Endodermal cell (in vitro differentiated cells): ENCODE measurements at regions not wholly inside any gene's neighbourhood (a gene's known extent, or its start where the extent isn't known, plus 50 kb on each side); places are given as distances from the start of the nearest gene placed in this dataset.

Source experiments
- DNase-seq: peaks from one replicate; pipeline ENCODE4 v3.0.0-alpha.2; 2017
- H3K27ac ChIP-seq: 2 replicates; pipeline ENCODE4 v1.5.1; 2013; ENCODE audit warnings: mild to moderate bottlenecking, low read depth, low read length, moderate library complexity
- H3K27me3 ChIP-seq: 2 replicates; pipeline ENCODE4 v1.6.1; 2013; ENCODE audit warnings: mild to moderate bottlenecking, low read length, moderate library complexity; ENCODE audit not compliant: insufficient read depth, control insufficient read depth, poor library complexity, severe bottlenecking
- H3K36me3 ChIP-seq: 2 replicates; pipeline ENCODE4 v1.7.0; 2013; ENCODE audit warnings: mild to moderate bottlenecking, low read length, moderate library complexity; ENCODE audit not compliant: control insufficient read depth, insufficient read depth
- H3K4me1 ChIP-seq: one replicate; pipeline ENCODE4 v1.7.0; 2013; ENCODE audit warnings: low read length; ENCODE audit not compliant: control insufficient read depth, insufficient read depth
- H3K4me3 ChIP-seq: 2 replicates; pipeline ENCODE4 v1.5.1; 2013; ENCODE audit warnings: mild to moderate bottlenecking, low read length, moderate library complexity
- H3K9ac ChIP-seq: 2 replicates; pipeline ENCODE4 v1.6.1; 2013; ENCODE audit warnings: mild to moderate bottlenecking, low read length, moderate library complexity; ENCODE audit not compliant: poor library complexity, severe bottlenecking; ENCODE audit errors: extremely low read depth
- H3K9me3 ChIP-seq: 2 replicates; pipeline ENCODE4 v1.6.1; 2013; ENCODE audit warnings: mild to moderate bottlenecking, low read length, moderate library complexity; ENCODE audit not compliant: control insufficient read depth
- H3K27ac Mint-ChIP-seq: 2 replicates; pipeline ENCODE4 v1.8.0; 2020; ENCODE audit warnings: mixed read lengths
- H3K27me3 Mint-ChIP-seq: 2 replicates; pipeline ENCODE4 v1.8.0; 2021; ENCODE audit warnings: mild to moderate bottlenecking, mixed read lengths; ENCODE audit not compliant: insufficient read depth
- H3K36me3 Mint-ChIP-seq: 2 replicates; pipeline ENCODE4 v1.8.0; 2020; ENCODE audit warnings: low read depth, mixed read lengths
- H3K4me1 Mint-ChIP-seq: 2 replicates; pipeline ENCODE4 v1.8.0; 2020; ENCODE audit warnings: mixed read lengths
- H3K4me3 Mint-ChIP-seq: 2 replicates; pipeline ENCODE4 v1.8.0; 2020; ENCODE audit warnings: mild to moderate bottlenecking, moderate library complexity, mixed read lengths
- H3K9me3 Mint-ChIP-seq: 2 replicates; pipeline ENCODE4 v1.8.0; 2020; ENCODE audit warnings: mild to moderate bottlenecking, mixed read lengths
- WGBS, 2 experiments: methylation state at CpG; one replicate each; pipeline versions ENCODE4 v1.1.5 to v1.1.7; 2013; ENCODE audit warnings: missing lambda C conversion rate in 2 of 2, mixed read lengths in 1 of 2; ENCODE audit not compliant: insufficient coverage in 1 of 2, insufficient read length in 1 of 2; 5-methylcytosine and 5-hydroxymethylcytosine counted together
- TF ChIP-seq, protein P1 (sequence below): fragments of 200-600 bp; sonication (generic); conservative IDR thresholded peaks from 2 replicates; pipeline ENCODE4 v1.5.0; 2021; ENCODE audit warnings: antibody characterized with exemption, mild to moderate bottlenecking

DNA sequence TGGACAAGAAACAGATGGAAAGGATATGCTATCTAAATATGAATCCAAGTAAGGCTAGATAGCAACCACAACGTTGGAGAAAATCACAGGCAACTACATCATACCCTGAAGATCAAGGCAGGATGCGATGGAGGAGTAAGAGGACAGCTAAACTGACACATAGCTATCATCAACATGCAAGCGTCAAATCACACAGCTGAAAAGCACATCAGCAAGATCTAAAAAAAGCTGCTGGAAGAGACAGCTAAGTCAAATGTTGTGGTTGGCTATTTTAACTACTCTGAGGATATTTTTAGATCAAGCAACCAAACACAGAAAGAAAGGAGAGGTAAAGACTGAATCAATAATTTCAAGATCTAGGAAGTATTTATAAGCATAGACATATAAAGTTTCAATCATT, 466.9 kb downstream of the BRD1 start:
- no peaks in the 10 kb centered on the region for H3K27me3 Mint-ChIP-seq
- Histone ChIP-seq H3K36me3 (no peaks in the 10 kb centered on the region), H3K9me3 (no peaks in the 10 kb centered on the region), H3K9ac (no peak overlapping the region), H3K4me1 (no peaks in the 10 kb centered on the region), H3K4me3 (no peak overlapping the region), H3K27me3 (no peaks in the 10 kb centered on the region), H3K27ac (no peak overlapping the region)
- TF ChIP-seq, protein P1, sequence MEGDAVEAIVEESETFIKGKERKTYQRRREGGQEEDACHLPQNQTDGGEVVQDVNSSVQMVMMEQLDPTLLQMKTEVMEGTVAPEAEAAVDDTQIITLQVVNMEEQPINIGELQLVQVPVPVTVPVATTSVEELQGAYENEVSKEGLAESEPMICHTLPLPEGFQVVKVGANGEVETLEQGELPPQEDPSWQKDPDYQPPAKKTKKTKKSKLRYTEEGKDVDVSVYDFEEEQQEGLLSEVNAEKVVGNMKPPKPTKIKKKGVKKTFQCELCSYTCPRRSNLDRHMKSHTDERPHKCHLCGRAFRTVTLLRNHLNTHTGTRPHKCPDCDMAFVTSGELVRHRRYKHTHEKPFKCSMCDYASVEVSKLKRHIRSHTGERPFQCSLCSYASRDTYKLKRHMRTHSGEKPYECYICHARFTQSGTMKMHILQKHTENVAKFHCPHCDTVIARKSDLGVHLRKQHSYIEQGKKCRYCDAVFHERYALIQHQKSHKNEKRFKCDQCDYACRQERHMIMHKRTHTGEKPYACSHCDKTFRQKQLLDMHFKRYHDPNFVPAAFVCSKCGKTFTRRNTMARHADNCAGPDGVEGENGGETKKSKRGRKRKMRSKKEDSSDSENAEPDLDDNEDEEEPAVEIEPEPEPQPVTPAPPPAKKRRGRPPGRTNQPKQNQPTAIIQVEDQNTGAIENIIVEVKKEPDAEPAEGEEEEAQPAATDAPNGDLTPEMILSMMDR, result no peak
- H3K4me1 Mint-ChIP-seq, result no peaks in the 10 kb centered on the region
- H3K36me3 Mint-ChIP-seq, result no peaks in the 10 kb centered on the region
- H3K9me3 Mint-ChIP-seq, result no peaks in the 10 kb centered on the region
- 90 to 100% methylated on average over 2 to 3 of the region's 3 CpGs for WGBS, 2 experiments
- DNase-seq, result no peak
- H3K4me3 Mint-ChIP-seq, result no peak overlapping the region
- H3K27ac Mint-ChIP-seq, result no peak overlapping the region

DNA sequence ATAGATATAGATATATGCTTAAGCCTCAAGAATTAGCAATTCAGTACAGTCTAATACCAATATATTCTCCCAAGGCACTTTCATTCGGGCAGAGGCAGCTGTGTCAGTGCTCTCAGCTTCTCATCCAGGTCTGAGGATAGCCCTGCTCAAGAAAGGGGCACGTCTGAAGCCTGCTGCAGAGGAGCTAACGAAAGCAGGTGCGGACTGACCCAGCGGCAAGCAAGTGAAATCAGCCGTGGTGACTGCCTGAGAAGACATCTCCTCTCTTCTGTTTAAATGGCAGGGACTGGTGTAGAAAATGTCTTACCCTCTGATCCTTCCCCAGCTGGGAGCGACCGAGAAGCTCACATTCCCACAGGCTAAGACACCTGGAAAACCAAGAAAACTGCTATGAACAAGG, 468.6 kb downstream of the BRD1 start:
- H3K4me1 ChIP-seq, result peaks cover 4% of the 10 kb centered on the region
- peaks cover 6% of the 10 kb centered on the region for H3K4me1 Mint-ChIP-seq
- no peaks in the 10 kb centered on the region for H3K36me3 ChIP-seq
- H3K27ac Mint-ChIP-seq, result no peak overlapping the region
- H3K9ac ChIP-seq, result no peak overlapping the region
- no peaks in the 10 kb centered on the region for H3K36me3 Mint-ChIP-seq
- H3K4me3 Mint-ChIP-seq, result no peak overlapping the region
- H3K27me3 ChIP-seq, result no peaks in the 10 kb centered on the region
- H3K9me3 Mint-ChIP-seq, result no peaks in the 10 kb centered on the region
- H3K4me3 ChIP-seq, result no peak overlapping the region
- no peaks in the 10 kb centered on the region for H3K27me3 Mint-ChIP-seq
- TF ChIP-seq, protein P1, result no peak
- no peak overlapping the region for H3K27ac ChIP-seq
- DNase-seq, result no peak
- WGBS, 2 experiments, result 70 to 79% methylated on average over 8 of the region's 8 CpGs
- no peaks in the 10 kb centered on the region for H3K9me3 ChIP-seq

DNA sequence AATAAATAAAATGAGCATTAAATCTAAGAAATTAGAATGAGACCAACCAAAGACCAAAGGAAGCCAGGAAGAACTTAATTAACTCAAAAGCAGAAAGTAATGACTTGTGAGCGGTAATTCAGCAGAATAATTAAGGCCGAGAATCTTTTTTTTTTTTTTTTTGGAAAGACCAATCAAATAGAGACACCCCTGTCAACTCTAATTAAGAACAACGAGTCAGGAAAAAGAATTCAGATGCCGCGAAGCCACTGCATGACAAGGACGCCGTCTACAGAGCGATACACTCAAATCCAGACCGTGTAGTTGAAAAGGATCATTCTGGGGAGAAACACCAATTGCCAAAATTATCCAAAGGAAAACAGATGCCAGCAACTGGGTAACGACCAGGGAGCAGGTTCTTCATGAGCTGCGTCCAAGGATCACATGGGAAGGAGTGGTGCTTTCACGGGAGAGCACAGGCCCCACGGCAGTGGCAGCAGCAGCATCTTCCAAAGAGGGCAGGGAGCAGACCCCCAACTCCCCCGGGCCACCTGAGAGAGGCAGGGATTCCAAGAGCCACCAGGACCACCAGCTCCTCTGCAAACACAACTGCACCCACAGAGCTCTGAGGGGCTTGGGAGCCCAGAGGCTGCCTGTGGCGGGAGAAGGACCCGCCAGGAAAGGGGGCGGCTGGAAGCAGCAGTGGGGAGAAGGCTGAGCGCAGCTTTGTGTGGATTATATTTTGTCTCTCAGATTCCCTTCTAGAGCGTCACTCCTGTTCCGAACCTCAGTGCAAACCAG, 469.8 kb downstream of the BRD1 start:
- 89 to 90% methylated on average over 14 to 20 of the region's 20 CpGs for WGBS, 2 experiments
- peaks cover 6% of the 10 kb centered on the region for H3K4me1 Mint-ChIP-seq

More for the DNA sequence above, 469.8 kb downstream of the BRD1 start:
- H3K4me1 ChIP-seq, result peaks cover 4% of the 10 kb centered on the region
- no peak overlapping the region for H3K27ac Mint-ChIP-seq
- H3K9ac ChIP-seq, result no peak overlapping the region
- H3K27me3 ChIP-seq, result no peaks in the 10 kb centered on the region
- TF ChIP-seq, protein P1, result no peak
- no peaks in the 10 kb centered on the region for H3K9me3 ChIP-seq
- H3K36me3 Mint-ChIP-seq, result no peaks in the 10 kb centered on the region
- no peak for DNase-seq
- no peaks in the 10 kb centered on the region for H3K9me3 Mint-ChIP-seq
- no peaks in the 10 kb centered on the region for H3K27me3 Mint-ChIP-seq
- H3K4me3 ChIP-seq, result no peak overlapping the region
- no peak overlapping the region for H3K27ac ChIP-seq
- no peak overlapping the region for H3K4me3 Mint-ChIP-seq
- no peaks in the 10 kb centered on the region for H3K36me3 ChIP-seq
